GM12874 (cell line): ENCODE measurements at regions not wholly inside any gene's neighbourhood (a gene's known extent, or its start where the extent isn't known, plus 50 kb on each side); places are given as distances from the start of the nearest gene placed in this dataset.

Experiments
- TF ChIP-seq, protein P1 (sequence below): IDR thresholded peaks from 2 replicates; pipeline ENCODE4 v1.5.1; 2011; ENCODE audit warnings: low read depth, mild to moderate bottlenecking, control low read depth, low read length, moderate library complexity; ENCODE audit not compliant: insufficient read depth

DNA sequence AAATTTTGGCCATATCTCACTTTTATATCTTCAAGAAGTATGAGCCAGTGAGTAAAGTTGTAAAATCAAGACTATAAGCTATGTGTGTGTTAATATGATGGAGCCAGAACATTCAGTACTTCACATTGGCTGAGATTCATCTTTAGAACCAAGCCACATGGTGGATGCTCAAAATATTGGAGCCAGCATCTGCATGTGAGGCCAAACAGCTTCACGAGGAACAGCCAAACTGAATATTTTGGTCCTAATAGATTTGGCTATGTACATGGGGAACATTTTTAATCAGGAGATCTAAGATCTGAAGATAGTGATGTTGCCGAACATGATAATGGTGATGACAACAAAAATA lies 1089.8 kb downstream of the TUSC7 start:
- TF ChIP-seq, protein P1, sequence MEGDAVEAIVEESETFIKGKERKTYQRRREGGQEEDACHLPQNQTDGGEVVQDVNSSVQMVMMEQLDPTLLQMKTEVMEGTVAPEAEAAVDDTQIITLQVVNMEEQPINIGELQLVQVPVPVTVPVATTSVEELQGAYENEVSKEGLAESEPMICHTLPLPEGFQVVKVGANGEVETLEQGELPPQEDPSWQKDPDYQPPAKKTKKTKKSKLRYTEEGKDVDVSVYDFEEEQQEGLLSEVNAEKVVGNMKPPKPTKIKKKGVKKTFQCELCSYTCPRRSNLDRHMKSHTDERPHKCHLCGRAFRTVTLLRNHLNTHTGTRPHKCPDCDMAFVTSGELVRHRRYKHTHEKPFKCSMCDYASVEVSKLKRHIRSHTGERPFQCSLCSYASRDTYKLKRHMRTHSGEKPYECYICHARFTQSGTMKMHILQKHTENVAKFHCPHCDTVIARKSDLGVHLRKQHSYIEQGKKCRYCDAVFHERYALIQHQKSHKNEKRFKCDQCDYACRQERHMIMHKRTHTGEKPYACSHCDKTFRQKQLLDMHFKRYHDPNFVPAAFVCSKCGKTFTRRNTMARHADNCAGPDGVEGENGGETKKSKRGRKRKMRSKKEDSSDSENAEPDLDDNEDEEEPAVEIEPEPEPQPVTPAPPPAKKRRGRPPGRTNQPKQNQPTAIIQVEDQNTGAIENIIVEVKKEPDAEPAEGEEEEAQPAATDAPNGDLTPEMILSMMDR, result no peak

DNA sequence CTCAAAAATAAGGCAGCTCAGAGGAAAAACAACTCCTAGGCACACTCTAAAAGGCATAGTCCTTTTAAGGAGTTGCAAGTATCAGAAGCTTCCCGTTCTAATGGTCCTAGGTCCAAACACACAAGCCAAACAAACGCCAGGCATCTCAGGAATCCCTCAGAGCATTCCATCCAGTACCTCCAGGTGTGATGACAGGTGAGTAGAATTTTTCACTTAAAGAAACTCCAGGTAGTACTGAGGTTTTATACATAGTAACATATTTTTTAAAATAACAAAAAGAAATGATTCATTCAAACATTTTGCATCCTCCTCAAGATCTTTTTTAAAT lies 1092.3 kb downstream of the TUSC7 start:
- TF ChIP-seq, protein P1, result no peak

DNA sequence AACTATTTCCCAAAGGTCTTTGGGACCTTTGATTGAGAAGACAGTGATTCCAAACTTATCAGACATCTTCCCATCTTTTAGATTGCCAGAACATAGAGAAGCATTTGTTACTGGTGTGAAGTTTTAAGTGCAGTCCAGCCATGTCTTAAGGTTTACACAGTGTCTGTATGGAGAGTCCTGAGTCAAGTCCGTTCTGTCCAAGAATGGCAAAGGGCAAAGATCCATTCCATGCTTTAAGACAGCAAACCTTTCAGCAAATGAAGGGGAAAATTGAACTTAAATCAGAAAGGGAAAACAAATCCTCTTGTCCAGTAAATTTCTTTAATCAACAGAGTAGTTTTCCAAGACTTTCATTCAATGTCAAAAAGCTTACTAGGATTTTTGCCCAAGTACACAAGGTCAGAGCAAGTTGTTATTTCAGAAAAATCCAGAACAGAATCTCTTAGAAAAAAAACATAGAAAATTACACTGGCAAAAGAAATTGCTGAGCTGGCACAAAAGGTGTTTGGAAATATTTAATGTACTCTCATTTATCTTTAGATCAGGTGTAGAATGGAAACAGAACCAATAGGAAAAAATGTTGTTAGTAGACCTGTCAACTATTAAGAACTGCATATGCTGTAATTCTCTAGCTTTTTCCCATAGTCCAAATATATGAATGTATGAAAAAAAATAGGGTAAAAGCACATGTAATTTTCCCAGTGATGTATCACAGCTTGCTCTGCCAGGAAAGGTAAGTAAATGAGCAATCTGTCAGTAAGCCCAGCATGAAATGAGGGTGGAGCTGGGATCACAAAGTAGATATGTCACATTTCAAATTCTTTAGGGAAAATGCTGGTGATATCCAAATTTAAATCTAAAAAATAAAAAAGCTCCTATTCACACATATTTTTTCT lies 1099.9 kb downstream of the TUSC7 start:
- TF ChIP-seq, protein P1, result no peak

DNA sequence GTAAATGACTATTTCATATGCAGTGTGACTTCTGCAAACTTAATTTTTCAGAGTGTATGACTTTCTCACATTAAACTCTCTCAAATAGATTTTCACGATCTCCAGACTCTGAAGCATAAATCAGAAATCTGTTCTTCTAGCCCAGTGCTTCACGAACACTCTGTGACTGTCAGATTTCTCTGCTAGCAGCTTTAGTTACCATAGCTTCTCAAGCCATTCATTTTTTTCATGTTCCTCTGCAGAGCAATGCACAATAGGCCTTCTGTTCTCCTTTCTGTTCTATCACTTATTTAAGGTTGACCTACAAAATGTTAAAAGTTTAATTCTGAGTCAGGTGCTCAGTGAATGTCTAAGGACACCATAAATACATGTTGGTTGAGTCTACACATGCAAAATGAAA lies 1102.2 kb downstream of the TUSC7 start:
- TF ChIP-seq, protein P1, result no peak

DNA sequence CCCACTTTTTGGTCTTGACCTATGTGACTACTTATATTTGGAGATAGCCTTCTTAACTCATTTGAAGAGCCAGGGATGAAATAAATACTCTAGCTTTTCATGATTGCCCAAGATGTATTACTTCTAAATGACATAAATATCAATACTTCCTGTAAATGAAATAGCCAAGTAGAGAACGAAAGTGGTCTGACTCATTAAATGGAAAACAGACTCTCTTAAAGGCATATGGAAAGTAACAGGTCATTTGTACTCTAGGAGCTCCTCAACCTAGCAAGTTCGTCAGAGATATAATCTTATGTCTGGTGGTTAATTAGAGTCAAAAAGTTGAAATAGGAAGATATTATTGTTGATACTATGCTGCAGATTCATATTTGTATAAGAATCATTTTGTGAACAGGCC lies 1105.4 kb downstream of the TUSC7 start:
- TF ChIP-seq, protein P1, result no peak

DNA sequence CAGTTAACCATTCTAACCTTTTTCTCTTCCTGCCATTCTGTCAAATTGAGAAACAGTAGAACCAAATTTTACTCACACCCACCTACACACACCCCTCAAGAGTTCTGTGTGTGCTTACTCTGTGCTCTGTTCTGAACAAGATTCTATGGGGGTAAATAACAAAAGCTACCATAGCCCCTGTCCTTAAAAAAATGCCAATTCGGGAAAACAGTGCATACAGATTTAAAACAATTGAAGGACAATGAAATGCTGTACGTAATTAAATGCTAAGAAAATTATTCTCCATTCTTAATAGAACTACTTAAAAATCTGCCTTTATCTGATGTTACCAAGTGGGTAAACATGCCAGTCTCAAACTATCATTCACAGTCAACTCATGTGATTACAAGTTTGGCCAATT lies 1107.5 kb downstream of the TUSC7 start:
- TF ChIP-seq, protein P1, result no peak

DNA sequence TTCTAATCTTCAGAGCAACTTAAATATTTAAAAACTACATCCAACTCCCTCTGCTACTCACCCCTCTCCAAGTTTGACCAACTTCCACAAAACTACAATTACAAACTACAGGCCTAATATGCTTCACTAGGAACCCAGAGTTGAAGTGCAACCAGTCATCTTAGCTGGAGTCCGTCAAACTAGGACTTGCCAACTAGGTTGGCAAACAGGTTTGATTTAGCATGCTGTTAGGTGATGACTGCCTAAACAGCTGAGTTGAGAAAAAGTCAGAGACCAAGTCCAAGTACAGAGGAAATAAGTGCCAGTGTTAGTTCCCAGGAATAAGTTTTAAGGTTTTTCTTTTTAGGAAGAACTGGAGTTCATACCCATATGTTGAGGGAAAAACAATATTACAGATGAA lies 1109.0 kb downstream of the TUSC7 start:
- TF ChIP-seq, protein P1, result no peak
